Stimulated activated CD4-positive, alpha-beta T cell treated with anti-CD3 and anti-CD28 coated beads, Interleukin-1b, Interleukin-23, amount 100 ng/mL, for 24 hours (primary cell): ENCODE measurements at regions not wholly inside any gene's neighbourhood (a gene's known extent, or its start where the extent isn't known, plus 50 kb on each side); places are given as distances from the start of the nearest gene placed in this dataset.

Experiments used
- DNase-seq, 4 experiments: peaks; one replicate each; pipeline ENCODE4 v3.0.0-alpha.2; 2020; ENCODE audit warnings: low read depth in 4 of 4, low spot score in 1 of 4

DNA sequence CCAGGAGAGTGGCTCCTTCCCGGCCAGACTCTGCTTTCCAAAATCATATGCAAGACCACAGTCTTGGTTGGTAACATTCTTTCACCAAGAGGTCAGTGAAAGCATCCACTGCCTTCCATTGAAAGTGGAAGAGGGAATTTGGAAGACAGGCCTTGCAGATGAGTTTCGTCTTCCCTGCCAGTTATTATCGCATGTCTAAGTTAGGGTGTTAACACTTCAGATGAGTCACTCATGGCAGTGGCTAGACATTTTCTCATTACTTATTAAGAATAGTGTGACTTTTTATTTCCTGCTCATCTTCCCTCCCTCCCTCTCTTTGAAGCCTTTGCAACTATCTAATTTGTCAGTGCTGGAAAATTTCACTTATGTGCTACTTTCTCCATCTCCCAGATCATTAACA, 102.9 kb upstream of the EPB41L3 start:
- DNase-seq, result no peak

DNA sequence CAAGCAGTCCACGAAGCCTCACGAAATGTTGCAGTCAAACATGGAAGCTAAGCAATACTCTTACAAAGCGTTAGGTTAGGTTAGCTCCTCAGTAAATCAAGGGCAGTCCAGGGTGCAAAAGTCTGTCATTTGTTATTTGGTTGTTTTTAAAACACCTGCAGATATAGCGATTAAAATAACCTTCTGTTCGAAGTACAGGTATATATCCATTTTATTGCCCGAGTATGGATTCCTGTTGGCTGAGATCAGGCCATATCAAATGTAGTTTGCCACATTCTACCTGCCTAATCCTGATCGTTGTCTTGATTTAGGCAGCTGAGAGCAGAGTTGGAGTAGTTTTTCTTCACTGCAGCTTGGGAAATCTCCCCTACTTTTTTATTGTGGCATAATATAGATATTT, 99.5 kb upstream of the EPB41L3 start:
- no peak for DNase-seq

DNA sequence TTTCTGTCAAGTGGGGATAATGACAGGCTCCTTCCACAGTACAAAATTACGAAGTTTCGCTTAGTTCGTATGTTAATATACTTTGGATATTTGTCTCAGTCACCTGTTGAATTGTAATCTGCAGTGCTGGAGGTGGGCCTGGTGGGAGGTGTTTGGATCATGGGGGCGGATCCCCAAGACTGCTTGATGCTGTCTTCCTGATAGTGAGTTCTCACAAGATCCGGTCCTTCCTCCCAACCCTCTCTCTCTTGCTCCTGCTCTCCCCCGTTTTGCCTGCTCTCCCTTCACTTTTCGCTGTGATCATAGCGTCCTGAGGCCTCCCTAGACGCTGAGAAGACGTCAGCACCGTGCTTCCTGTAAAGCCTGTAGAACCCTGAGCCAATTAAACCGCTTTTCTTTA, 97.1 kb upstream of the EPB41L3 start:
- no peak for DNase-seq

DNA sequence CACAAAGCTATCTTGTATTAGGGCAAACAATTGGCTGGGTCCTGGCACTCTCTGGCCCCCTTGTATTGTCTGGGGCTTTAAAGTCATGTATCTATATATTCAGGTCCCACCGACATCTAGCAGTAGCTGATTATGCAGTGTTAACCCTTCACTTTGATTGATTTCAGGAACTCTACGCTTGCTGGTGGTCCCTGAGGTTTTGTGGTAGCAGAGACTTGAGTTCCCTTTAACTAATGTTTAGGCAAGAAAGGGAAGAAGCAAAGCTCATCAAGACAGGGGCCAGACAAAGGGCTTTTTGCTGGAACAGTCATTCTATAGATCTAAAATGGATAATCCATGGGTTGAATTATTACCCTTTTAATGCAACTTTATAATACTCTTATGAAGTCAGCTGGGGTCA, 95.3 kb upstream of the EPB41L3 start:
- no peak for DNase-seq

DNA sequence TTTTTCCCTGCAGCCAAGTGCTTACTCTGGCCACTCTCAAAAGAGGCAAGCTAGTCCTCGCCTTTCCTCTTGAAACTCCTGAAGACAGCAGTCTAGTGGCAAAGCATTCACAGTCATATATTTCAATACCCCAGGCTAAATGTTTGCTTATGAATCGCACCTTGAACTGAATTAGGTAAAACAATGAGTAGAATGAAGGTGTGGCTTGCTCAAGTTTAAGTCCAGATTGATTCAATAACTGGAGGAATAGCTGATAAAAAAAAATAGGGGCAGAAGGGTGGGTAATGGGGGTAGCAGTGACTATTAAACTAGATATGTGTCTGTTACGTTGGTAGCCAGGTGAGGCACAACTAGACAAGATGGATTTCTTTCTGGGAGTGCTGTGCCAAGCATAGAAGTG, 88.2 kb upstream of the EPB41L3 start:
- no peak for DNase-seq

DNA sequence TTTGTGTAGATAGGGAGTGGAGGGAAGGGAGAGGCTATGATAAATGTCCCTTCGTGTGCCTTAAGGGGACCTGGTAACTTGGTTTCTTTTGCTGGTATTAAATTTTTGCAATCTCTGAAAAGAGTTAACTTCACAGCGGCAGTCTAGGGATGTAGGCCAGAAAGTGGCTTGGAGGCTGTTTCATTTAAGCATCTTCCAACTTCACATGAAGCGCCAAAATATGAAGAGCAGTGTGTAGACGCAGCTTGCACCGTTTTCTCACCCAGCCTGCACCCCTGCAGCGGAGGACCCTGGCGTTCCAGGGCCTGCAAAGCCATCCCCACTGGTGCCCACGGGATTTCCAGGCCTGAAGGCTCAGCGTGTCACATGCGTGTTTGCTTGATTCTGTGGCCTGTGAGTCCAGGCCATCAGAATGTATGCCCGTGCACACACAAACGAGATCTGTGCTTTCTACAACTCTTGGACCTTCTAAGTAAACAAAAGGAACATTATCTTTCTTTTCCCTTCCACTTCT, 87.2 kb upstream of the EPB41L3 start:
- DNase-seq, result no peak

DNA sequence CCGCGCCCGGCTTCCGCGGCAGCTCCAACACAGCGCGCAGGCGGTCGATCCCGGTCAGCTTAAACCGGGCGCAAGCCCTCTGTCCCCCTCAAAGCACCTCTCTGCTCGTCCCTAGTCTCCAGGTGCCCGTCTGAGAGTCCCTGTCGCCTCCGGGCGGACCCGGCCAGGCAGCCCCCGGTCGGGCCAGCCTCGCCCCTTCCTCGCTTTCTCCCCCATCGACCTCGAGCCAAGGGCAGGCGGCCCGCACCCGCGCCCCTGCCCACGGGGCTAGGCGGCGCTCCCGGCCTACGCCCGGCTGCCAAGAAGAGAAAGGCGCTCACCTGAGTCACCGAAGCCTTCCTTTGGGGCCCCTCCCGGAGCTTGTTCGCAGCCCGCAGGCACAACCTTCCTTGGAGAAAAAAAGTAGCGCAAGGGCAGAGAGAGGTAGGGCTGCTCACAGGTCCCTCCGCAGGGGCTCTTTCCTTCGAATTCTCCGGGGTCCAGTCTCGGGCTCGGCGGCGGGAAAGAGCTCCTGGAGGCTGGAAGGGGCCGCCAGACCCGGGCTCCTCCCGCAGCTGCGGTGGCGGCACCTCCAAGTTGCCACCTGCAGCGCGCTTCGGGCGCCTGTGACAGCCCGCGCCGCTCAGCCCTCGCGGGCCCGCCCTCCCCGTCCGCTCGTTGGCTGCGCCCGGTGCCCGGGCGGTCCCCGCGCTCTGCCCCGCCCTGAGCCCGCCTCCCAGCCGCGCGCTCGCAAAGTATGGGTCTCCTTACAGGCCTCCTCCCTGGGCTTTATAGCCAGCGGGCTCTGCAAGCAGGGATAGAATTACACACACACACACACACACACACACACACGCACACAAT, 86.5 kb upstream of the EPB41L3 start:
- DNase-seq, result peak in 1 of 4 experiments; percentile 10

DNA sequence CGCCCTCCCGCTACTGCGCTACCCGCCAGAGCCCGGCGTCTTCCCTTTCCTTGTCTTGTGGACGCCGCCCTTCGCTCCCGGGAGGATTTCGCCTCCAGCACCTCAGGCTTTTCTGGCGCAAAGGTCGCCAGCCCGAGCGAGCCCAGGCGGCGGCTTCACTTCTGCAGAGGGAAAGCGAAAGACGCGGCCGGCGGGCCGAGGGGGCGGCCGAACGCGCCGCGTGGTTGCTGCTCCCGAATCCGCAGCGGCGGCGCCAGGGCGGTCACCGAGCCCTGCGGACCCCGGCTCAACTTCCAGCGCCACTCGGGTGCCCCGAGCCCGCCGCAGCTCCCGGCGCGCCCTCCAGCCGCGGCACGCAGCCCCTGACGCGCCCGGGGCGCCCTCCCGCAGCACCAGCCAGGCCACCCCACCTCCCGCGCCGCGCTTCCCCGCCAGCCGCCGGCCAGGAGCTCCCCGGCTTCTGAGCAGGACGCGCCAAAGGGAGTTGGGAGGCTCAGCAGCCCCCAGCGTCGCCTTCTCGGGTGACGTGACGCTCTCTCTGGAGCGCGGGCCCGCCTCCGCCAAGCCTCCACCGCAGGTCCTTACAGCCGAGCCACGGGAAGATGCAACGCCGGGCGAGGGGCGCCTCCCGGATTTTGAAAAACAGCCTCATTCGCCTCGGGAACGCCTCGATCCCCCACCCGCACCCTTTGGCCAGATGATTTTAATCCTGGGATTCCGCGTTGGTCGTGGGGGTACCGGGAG, 84.9 kb upstream of the EPB41L3 start:
- DNase-seq, result no peak

DNA sequence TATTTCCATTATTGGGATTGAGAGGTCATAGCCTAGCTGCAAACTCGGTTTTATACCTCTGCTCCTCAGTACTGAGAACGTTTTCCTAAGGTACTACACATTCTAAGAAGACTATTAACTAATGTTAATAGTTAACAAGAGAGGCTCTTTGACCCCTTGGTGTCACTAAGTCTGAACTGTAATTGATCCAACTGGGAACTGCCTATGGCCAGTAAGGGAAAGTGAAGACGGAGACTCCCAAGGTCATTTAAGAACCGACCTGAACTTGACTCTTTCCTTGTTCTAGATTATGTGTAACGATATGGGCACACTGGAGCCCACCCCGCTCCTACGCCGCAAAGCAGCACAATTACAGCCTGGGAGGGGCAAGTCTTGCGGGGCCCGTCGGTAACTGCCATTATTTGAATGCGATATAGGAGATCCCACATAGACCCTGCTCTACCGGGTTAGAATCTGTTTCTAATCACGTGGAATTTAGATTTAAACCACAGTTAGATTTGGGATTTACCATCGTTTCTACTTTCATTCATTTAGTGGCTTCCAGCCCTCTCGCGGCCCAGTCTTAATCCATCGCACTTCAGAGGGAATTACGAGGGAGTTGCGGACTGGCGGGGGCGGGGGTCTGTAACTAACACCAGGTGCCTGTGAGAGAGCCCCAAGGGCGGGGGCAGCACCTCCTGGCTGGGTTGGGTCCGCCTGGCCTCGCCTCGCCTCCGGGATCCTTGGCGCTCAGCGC, 84.1 kb upstream of the EPB41L3 start:
- DNase-seq, result no peak

DNA sequence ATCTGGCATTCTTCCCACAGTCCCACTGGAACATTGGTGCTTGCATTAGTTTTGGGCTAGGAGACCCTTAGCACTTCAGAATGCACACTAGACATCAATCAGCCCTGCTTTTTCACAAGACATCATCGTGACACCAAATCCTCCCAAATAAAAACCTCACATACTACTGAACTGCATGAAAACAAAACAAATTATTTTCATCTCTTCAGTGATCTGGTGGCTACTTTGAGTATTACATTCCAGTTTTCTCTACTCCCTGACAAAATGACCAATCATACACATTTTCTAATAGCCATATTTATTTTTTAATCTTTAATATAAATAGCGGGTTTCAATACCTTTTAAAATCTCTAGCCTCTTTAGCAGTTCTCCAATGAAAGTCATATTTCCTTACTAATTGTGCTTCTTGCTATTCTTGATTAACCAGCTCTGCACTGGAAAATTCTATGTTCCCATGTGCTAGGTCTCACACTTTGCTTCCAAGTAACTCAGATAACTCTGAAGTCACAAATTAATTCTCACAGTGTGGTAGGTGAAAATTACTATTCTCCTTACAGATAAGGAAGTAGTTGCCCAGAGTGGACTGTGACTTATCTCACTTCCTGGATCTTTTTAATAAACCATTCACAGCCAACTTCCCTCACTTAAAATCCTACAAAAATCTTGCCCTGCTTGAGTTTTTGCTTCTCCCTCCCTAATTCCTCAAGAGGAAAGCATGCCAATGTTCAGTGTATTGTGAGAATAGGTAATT, 82.5 kb upstream of the EPB41L3 start:
- no peak for DNase-seq

DNA sequence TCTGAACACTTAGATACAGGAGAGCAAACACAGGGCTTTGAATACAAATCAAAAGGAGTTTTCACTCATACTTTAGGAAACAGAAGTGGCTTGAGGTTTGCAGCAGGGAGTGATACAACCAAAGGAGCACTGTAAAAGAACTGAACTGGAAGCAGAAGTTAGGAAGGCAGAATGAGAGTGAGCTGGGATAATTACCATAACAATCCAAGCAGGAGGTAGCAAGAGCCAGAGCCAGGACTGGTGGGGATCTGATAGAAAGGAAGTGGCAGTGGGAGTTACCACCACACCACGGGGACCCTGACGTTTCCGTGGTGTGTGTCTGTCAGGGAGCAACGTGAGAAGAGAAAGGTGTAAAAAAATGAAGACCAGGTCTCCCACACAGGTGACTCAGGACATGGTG, 81.3 kb upstream of the EPB41L3 start:
- DNase-seq, result no peak

DNA sequence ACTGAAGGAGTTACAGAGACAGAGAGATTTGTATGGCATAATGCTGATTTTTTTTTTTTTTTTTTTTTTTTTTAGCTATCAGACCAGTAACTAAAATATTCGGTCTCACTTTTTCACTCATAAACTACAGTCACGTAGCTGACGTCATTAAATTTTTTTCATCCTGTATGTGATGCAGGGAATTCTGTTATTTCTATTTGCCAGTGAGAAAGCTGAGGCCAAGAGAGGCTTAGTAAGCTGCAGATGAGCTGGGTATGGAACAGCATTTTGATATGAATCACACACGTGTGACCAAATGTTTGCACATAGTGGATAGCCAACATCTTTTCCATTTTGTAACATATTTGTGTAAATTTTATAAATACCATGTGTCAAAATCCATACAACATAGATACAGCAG, 79.1 kb upstream of the EPB41L3 start:
- no peak for DNase-seq

DNA sequence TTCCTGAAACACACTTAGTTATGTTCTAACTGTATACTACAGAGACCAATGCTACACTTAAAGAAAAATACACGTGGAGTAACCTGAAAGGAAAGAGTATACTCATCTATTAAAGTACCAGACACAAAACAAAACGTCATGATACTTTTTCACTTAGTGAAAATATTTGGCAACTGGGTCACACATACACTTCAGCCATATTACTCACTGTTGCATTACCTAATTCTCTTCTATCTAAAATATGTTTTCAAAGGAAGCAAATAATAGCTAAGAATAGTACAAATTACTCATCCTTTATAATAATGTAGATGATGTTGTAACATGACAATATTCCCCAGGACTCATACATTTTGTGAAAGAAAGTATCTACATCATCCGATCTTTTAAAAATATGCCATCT, 76.5 kb upstream of the EPB41L3 start:
- no peak for DNase-seq

DNA sequence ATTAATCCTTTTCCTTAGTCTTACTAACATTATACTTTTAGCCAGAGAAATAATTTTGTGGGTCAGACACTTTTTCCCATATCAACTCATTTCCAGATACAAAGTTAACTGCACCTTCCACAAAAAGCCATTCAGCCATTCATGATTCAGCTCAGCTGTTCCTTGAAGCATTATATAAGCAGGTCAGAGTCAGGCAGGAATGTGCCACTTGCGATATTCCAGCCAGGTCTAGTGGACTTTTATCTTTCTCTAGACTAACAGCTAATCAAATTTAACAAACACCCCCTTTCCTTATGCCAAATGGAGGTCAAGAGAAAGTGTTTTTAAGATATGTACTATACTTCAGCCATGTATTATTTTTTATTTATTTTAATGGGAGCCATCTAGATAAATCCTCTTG, 75.6 kb upstream of the EPB41L3 start:
- no peak for DNase-seq

DNA sequence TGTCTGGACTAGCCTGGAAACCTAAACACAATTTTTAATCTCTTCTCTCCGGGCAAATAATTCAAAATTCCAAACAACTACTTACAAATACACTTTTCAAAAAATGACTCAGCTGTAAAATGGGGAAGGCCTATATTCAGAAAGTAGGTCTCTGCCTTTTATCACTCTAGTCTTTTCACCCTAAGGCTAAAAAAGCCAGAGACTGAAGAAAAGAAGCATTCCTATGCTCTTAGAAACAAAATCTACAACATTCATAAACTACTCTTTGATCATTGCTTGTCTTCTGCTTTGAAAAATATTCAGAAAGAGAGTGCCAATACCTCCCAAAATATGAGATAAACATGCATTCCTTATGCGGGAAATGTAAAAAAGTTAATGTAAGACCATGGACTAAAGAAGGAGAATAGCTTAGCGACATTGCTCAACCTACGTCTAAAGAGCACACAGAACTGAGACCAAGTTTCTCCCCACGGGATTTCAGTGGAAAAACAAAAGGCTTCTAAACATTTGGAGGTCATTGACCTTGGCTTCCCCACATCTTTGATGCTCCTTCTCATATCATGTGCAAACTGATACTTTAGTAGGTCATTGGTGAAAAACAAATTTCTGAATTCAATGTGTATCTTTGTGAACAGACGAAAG, 74.4 kb upstream of the EPB41L3 start:
- DNase-seq, result no peak

DNA sequence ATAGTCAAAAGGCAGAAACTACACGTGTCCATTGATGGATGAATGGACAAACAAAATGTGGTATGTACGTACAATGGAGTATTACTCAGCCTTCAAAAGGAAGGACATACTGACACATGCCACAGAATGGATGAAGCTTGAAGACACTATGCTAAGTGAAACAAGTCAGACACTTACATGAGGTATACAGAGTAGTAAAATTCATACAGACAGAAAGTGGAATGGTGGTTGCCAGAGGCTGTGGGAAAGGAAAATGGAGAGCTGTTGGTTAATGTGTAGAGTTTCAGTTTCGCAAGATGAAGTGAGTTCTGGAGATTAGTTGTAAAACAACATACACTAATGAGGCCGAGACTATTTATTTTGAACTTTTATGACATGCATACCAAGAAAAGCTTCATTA, 67.4 kb upstream of the EPB41L3 start:
- no peak for DNase-seq

DNA sequence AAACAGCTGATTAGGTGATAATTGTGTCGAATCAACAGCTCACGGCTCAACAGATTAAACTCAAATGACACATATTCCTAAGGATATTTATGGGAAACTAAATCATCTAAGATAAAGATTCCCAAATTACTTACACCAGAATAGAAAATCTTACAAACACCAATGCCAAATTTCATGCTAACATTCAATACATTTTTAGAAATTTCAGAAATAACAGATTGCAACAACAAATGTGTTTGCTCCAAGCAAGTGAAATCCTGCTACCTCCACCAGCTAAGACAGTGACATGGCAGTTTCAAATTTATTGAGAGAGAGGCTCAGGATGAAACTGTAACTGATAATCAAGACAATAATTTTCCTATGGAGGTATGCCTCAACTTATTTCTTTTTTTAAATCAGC, 65.0 kb upstream of the EPB41L3 start:
- no peak for DNase-seq

DNA sequence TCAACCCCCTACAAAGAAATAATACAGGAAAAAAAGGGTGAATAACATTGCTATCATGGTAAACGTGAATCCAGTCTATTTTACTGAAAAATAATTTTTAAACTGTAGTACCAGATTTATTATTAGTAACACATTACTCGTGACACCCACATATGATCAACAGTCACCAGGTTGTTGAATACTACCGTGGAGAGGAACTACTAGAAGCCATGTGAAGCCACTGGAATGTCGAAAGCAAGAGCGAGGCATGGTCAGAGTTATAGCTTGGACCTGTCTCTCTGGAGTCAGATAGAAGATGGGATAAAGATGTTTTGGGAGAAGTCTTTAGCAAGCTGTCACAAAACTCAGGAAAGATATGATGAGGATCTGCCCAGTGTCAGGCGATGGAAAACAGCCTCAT, 63.2 kb upstream of the EPB41L3 start:
- DNase-seq, result no peak

DNA sequence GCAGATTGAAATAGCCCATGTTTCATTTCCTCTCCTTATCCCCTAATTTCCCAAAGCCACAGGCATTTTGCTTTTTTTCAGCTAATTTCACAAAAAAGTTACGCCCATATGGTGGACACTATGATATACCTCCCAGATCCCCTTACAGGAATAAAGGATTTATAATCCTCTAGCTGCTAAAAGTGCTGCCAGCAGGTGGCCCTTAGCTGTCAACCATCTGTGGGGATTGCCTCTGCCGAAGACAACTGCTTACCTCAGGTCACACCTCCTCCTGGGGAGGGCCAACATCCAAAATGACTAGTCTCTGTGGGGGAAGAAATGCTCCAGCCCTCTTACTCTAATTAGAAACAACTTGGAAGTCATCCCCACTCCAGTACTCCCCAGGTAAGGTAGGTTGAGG, 61.0 kb upstream of the EPB41L3 start:
- no peak for DNase-seq

DNA sequence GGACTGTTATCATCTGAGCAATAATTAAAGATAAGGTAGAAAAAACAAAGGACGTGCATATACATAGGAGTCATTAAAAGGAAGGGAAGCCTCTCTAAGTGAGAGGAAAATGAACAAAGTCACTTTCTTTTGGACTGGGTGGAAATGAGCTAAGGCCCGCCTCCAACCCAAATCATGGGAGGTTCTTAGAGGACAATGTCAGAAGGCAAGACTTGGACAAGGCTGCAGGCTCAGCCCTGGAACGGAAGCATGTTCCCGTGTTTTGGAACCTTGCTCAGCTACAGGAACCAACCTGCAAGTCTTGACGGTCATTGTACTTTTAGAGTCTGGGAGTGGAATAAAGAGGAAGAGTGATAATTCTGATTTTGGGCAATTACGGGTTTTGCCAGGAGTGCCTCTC, 59.4 kb upstream of the EPB41L3 start:
- no peak for DNase-seq

DNA sequence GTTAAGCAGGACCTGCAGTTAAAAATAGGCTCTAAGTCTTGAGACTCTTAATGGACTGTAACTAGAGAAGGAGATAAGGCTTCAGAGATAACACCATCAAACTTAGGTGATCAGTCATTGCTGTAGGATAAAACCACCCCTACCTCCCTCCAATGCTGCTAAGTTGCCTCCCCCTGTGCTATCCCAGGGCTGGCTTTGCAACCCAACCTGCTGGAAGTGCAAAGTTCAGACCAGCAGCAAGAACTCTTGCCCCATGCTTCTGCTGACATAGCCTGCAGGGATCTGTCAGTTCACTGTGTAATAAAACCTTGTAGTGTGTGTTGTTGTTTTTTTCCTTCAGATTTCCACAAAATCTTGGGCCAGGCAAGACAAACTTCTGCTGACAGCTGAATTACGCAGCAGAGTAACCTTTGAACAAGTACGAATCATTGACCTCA, 57.4 kb upstream of the EPB41L3 start:
- no peak for DNase-seq
